ENCODE measurements at regions not wholly inside any gene's neighbourhood (a gene's known extent, or its start where the extent isn't known, plus 50 kb on each side); places are given as distances from the start of the nearest gene placed in this dataset.
"Not testable (repeated sequence)": the region's sequence is repeated elsewhere in the genome, so short reads cannot be mapped to it uniquely, and the experiment has no call there.

- DNase-seq, result no peak
Observed at GRCh38 chr11:24108609-24109008, 388.2 kb upstream of the LUZP2 start.

GRCh38 chr11:24122291-24122690, 374.6 kb upstream of the LUZP2 start:
- no peak for DNase-seq

DNA sequence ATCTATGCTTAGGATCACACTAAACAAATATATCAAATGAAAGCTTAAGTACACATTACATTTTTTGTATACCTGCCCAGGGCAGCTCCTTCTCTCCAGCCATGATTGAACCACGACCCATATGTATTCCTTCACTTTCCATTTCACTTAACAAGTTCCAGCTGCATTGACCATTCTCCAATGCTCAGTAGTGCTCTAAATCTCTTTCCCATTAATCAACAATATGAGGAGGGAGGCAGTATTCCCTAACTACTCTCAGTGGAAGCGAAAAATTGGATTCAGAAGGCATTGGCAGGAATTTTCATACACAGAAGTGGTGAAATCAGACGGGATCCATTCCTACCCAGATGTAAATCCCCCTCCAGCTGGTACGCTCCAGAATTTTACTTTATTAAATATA, 372.0 kb upstream of the LUZP2 start:
- no peak for DNase-seq

GRCh38 chr11:24131698-24132097, 365.2 kb upstream of the LUZP2 start:
- DNase-seq, result no peak

- no peak for DNase-seq
Observed at GRCh38 chr11:24132471-24132870, 364.4 kb upstream of the LUZP2 start.

- DNase-seq, result no peak
Observed at GRCh38 chr11:24134879-24135589, 361.8 kb upstream of the LUZP2 start.

DNA sequence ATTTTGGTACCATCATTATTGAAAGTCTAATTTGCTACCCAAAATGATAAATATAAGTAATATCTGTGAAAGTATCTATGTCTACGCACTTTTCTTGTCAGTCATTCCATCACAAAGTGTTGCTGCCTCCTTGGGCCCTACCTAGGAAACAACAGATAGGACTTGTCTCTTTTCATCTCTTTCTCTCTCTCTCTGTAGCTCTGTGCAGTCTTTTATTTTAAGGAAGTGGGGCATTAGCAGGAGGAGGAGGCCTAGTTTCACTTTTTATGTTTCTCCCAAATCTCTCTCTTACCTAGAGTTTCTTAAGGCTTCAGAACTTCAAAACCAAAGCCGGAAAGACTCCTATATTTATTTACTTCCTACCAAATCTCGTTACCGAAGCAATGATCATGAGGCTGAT, 354.8 kb upstream of the LUZP2 start:
- no peak for DNase-seq

DNA sequence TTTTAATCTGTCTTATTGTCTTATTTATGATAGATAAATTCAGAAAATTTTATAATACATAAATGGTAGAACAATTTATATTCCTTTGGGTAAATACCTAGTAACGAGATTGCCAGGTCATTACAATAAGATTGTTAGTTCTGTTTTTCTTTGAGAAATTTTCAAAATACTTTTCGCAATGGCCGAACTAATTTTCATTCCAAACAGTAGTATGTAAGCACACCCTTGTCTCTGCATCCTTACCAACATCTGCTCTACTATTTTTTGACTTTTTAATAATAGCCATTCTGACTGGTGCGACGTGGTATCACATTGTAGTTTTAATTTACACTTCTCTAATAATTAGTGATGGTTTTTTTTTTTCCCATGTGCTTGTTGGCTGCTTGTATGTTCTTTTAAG, 351.4 kb upstream of the LUZP2 start:
- DNase-seq, result no peak

- DNase-seq, result no peak
Observed at GRCh38 chr11:24153337-24153736, 343.5 kb upstream of the LUZP2 start.

- DNase-seq, result no peak
Observed at GRCh38 chr11:24155792-24156191, 341.1 kb upstream of the LUZP2 start.

- DNase-seq, result no peak
Observed at GRCh38 chr11:24157316-24157715, 339.5 kb upstream of the LUZP2 start.

DNA sequence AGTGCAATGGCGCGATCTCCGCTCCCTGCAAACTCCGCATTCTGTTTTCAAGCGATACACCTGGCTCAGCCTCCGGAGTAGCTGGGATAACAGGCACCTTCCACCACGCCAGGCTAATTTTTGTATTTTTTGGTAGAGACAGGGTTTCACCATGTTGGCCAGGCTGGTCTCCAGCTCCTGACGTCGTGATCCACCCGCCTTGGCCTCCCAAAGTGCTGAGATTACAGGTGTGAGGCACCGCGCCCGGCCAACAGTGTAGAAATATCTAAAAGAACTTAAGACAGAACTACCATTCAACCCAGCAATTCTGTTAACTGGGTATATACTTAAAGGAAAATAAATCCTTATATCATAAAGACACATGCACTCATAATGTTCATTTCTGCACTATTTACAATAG, 335.3 kb upstream of the LUZP2 start:
- no peak for DNase-seq

GRCh38 chr11:24163146-24163545, 333.7 kb upstream of the LUZP2 start:
- no peak for DNase-seq

DNA sequence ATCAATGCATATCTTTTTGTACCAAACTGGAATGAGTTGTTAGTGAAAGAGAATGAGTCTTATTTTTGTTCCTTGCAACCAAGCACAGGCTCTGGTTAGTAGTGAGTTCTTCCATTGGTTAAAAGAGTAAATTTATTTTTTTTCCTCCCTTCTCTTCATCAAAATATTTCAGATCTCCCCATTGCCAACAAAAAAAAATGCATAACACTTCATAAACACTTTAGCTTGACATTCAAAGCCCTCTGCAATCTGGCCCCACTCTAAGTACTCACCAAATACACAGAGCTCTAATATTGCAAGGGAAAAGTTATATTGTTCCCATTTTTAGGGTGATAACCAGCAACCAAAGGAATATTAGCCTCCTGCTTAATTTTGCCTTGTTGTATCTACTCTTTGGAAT, 333.0 kb upstream of the LUZP2 start:
- DNase-seq, result no peak

GRCh38 chr11:24171869-24172268, 325.0 kb upstream of the LUZP2 start:
- DNase-seq, result no peak

- no peak for DNase-seq
Observed at GRCh38 chr11:24181395-24182047, 315.3 kb upstream of the LUZP2 start.

DNA sequence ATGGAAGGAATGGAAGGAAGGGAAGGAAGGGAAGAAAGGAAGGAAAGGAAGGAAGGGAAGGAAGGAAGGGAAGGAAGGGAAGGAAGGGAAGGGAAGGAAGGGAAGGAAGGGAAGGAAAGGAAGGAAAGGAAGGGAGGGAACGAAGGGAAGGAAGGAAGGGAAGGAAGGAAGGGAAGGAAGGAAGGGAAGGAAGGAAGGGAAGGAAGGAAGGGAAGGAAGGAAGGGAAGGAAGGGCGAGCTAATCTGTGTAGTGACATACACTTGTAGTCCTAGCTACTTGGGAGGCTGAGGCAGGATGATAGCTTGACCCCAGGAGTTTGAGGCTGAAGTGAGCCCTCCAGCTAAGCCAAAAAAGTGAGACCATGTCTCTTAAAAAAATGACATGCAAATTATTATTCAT, 311.3 kb upstream of the LUZP2 start:
- not testable (repeated sequence) for DNase-seq

DNA sequence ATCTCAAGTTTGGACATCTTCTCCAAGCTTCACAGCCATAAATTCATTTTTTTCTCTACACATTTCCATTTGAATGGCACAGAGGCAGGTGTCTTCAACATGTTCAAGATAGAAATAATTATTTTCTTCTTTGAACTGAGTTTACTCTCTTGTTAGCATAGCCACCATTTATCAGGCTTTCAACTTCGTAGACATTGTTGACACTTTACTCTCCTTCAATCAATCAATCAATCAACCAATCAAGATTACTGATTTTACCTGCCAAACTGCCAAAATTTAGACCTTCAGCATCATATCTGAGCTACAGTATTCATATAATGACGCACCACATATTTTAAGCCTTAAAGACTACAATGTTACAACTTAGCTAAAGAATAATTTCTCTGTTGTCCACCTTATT, 300.1 kb upstream of the LUZP2 start:
- DNase-seq, result no peak

DNA sequence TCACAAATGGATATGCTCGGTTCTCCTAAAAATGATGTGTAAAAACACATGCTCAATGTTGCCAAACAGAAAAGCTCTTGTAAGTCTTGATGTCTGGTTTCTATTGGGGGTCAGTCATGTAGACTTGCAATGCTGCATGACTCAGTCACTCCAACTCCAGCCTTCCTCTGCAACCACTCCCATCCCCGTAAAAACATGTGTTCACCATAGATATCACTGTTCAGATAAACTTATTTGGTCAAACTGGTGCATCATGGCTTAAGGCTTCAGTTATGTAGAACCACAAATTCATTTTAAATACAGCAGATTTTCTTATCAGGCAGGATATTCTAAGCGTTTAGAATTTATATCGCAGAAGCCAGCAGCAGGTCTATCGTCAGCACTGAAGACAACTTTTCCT, 298.4 kb upstream of the LUZP2 start:
- no peak for DNase-seq

DNA sequence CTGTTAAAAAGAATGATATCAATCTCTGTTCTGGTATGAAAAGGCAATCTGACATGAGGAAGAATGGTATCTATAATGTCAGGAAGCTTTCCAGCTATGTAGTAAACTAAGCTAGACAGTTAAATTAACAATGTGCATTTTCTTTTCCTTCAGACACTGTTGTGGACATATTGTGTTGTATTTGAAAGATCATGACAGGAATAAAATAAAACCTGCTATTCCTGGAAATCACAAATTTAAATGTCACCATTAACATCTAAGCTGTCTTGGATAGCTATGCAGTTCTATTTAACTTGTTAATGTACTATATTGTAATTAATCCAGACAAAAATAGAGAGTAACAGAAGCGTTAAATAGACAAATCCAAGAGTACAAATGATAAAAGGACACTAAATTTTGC, 297.4 kb upstream of the LUZP2 start:
- DNase-seq, result no peak

DNA sequence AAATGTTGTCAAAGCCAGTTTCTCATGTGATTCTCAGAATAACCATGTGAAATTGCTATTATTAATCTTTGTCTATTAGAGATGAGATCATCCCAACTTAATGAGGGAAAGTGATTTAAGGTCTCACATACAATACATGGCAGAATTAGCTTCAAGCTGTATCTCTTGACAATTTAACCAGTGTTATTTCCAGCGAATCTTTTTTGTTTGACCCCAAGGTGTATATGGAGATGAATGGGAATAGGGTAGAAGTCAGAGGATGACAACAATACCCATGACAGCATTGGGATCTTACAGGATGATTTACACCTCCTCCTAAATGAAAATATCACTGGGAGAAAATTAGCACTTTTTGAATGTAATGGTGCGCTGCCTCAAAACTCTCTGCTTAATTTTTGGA, 290.8 kb upstream of the LUZP2 start:
- DNase-seq, result no peak

DNA sequence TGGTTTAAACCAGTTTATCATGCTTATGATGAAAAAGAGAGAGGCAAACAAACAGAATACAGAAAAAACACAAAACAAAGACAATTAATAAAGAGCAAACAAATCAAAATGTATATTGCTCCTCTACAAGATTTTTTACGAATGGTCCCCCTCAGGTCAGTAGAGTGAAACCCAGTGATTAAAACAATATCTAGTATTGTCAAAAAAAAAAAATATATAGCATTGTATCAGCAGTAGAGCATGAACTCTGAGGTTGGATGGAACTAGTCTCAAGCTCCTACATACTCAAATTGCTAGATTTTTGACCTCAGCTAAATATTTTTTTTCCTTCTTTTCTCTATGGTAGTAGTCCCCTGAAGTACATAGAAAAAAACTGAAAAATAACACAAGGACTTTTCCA, 290.3 kb upstream of the LUZP2 start:
- no peak for DNase-seq

- no peak for DNase-seq
Observed at GRCh38 chr11:24216488-24216887, 280.4 kb upstream of the LUZP2 start.

GRCh38 chr11:24217319-24217718, 279.5 kb upstream of the LUZP2 start:
- not testable (repeated sequence) for DNase-seq

GRCh38 chr11:24225501-24225900, 271.4 kb upstream of the LUZP2 start:
- no peak for DNase-seq

Measured in midbrain (tissue), 1 donor.